ENCODE measurements at regions not wholly inside any gene's neighbourhood (a gene's known extent, or its start where the extent isn't known, plus 50 kb on each side); places are given as distances from the start of the nearest gene placed in this dataset.

GRCh38 chr2:236715491-236715961, 145.9 kb downstream of the ACKR3 start:
- TF ChIP-seq POLR2A (IDR thresholded peaks at IDR 0.05; ENCODE audit: low read depth, low read length) (no peak), POLR2AphosphoS5 (IDR thresholded peaks at IDR 0.05; ENCODE audit: low read depth, low read length) (no peak), POU2F2 (IDR thresholded peaks at IDR 0.05; ENCODE audit: low read depth, low read length) (no peak), TAF1 (IDR thresholded peaks at IDR 0.05; ENCODE audit: low read depth, low read length) (no peak)
